HG03469 (cell line): ENCODE measurements at regions not wholly inside any gene's neighbourhood (a gene's known extent, or its start where the extent isn't known, plus 50 kb on each side); places are given as distances from the start of the nearest gene placed in this dataset.
A peak's percentile ranks its signal among the peaks of the same experiment; 100 is the strongest.
"Not testable (repeated sequence)": the region's sequence is repeated elsewhere in the genome, so short reads cannot be mapped to it uniquely, and the experiment has no call there.

Experiments used
- ATAC-seq: cut with Tn5 transposase; IDR thresholded peaks from one replicate; pipeline ENCODE4 v1.9.1; 2021; ENCODE audit warnings: mild to moderate bottlenecking, moderate library complexity, moderate number of reproducible peaks; ENCODE audit not compliant: unreplicated experiment

- ATAC-seq = no peak
Observed at GRCh38 chr3:177687291-177687690, 490.0 kb upstream of the TBL1XR1 start.

- ATAC-seq = no peak
Observed at GRCh38 chr3:177688152-177688551, 490.9 kb upstream of the TBL1XR1 start.

GRCh38 chr3:177689077-177689476 is 491.8 kb upstream of the TBL1XR1 start:
- ATAC-seq = no peak

- ATAC-seq = no peak
Observed at GRCh38 chr3:177689869-177690268, 492.6 kb upstream of the TBL1XR1 start.

- no peak for ATAC-seq
Observed at GRCh38 chr3:177690306-177690705, 493.0 kb upstream of the TBL1XR1 start.

GRCh38 chr3:177692304-177692975 is 495.2 kb upstream of the TBL1XR1 start:
- ATAC-seq = no peak

- no peak for ATAC-seq
Observed at GRCh38 chr3:177693616-177694264, 496.5 kb upstream of the TBL1XR1 start.

GRCh38 chr3:177694316-177694715 is 497.0 kb upstream of the TBL1XR1 start:
- ATAC-seq = peak; percentile 45

GRCh38 chr3:177694951-177695350 is 497.7 kb upstream of the TBL1XR1 start:
- no peak for ATAC-seq

- ATAC-seq = no peak
Observed at GRCh38 chr3:177700117-177700516, 502.8 kb upstream of the TBL1XR1 start.

- no peak for ATAC-seq
Observed at GRCh38 chr3:177703788-177704187, 506.5 kb upstream of the TBL1XR1 start.

GRCh38 chr3:177705976-177706823 is 508.9 kb upstream of the TBL1XR1 start:
- no peak for ATAC-seq

- ATAC-seq = not testable (repeated sequence)
Observed at GRCh38 chr3:177709470-177709869, 512.2 kb upstream of the TBL1XR1 start.

- no peak for ATAC-seq
Observed at GRCh38 chr3:177710506-177710905, 513.2 kb upstream of the TBL1XR1 start.

GRCh38 chr3:177711637-177712036 is 514.4 kb upstream of the TBL1XR1 start:
- ATAC-seq = no peak

- no peak for ATAC-seq
Observed at GRCh38 chr3:177713928-177714900, 516.9 kb upstream of the TBL1XR1 start.

GRCh38 chr3:177714945-177715344 is 517.7 kb upstream of the TBL1XR1 start:
- ATAC-seq = no peak

- ATAC-seq = no peak
Observed at GRCh38 chr3:177715980-177716379, 518.7 kb upstream of the TBL1XR1 start.

GRCh38 chr3:177720927-177721326 is 523.6 kb upstream of the TBL1XR1 start:
- not testable (repeated sequence) for ATAC-seq
